ENCODE measurements at regions not wholly inside any gene's neighbourhood (a gene's known extent, or its start where the extent isn't known, plus 50 kb on each side); places are given as distances from the start of the nearest gene placed in this dataset.

- DNase-seq (ENCODE audit: low read depth): no peak
These were observed 57.6 kb downstream of the TENT5A start for GRCh38 chr6:81694855-81695254.

- DNase-seq (ENCODE audit: low read depth): no peak
These were observed 58.3 kb downstream of the TENT5A start for GRCh38 chr6:81694207-81694606.

- DNase-seq (ENCODE audit: low read depth): no peak
These were observed 59.2 kb downstream of the TENT5A start for GRCh38 chr6:81693266-81693665.

GRCh38 chr6:81690073-81690472 is 62.4 kb downstream of the TENT5A start:
- DNase-seq (ENCODE audit: low read depth): no peak

- DNase-seq (ENCODE audit: low read depth): no peak
These were observed 62.9 kb downstream of the TENT5A start for GRCh38 chr6:81689580-81689979.

- peak; percentile 2 for DNase-seq (ENCODE audit: low read depth)
These were observed 68.6 kb downstream of the TENT5A start for GRCh38 chr6:81683912-81684311.

GRCh38 chr6:81682858-81683620 is 69.4 kb downstream of the TENT5A start:
- DNase-seq (ENCODE audit: low read depth): no peak

GRCh38 chr6:81682235-81682795 is 70.2 kb downstream of the TENT5A start:
- DNase-seq (ENCODE audit: low read depth): no peak

- no peak for DNase-seq (ENCODE audit: low read depth)
These were observed 83.0 kb downstream of the TENT5A start for GRCh38 chr6:81669445-81669844.

- no peak for DNase-seq (ENCODE audit: low read depth)
These were observed 83.8 kb downstream of the TENT5A start for GRCh38 chr6:81668615-81669047.

- DNase-seq (ENCODE audit: low read depth): no peak
These were observed 86.0 kb downstream of the TENT5A start for GRCh38 chr6:81666481-81666880.

- no peak for DNase-seq (ENCODE audit: low read depth)
These were observed 96.2 kb downstream of the TENT5A start for GRCh38 chr6:81656231-81656630.

- DNase-seq (ENCODE audit: low read depth): no peak
These were observed 96.8 kb downstream of the TENT5A start for GRCh38 chr6:81655696-81656095.

- no peak for DNase-seq (ENCODE audit: low read depth)
These were observed 104.0 kb downstream of the TENT5A start for GRCh38 chr6:81648502-81648901.

- no peak for DNase-seq (ENCODE audit: low read depth)
These were observed 109.3 kb downstream of the TENT5A start for GRCh38 chr6:81643156-81643555.

- DNase-seq (ENCODE audit: low read depth): no peak
These were observed 111.6 kb downstream of the TENT5A start for GRCh38 chr6:81640891-81641290.

- no peak for DNase-seq (ENCODE audit: low read depth)
These were observed 112.4 kb downstream of the TENT5A start for GRCh38 chr6:81640126-81640525.

- no peak for DNase-seq (ENCODE audit: low read depth)
These were observed 114.1 kb downstream of the TENT5A start for GRCh38 chr6:81638366-81638765.

- no peak for DNase-seq (ENCODE audit: low read depth)
These were observed 115.4 kb downstream of the TENT5A start for GRCh38 chr6:81636930-81637568.

- DNase-seq (ENCODE audit: low read depth): no peak
These were observed 118.2 kb downstream of the TENT5A start for GRCh38 chr6:81634155-81634880.

GRCh38 chr6:81633391-81633790 is 119.1 kb downstream of the TENT5A start:
- no peak for DNase-seq (ENCODE audit: low read depth)

- DNase-seq (ENCODE audit: low read depth): no peak
These were observed 121.8 kb downstream of the TENT5A start for GRCh38 chr6:81630719-81631118.
